Natural killer cell (primary cell): ENCODE measurements at regions not wholly inside any gene's neighbourhood (a gene's known extent, or its start where the extent isn't known, plus 50 kb on each side); places are given as distances from the start of the nearest gene placed in this dataset.
"Not testable (repeated sequence)": the region's sequence is repeated elsewhere in the genome, so short reads cannot be mapped to it uniquely, and the experiment has no call there.

ENCODE experiments used
- ATAC-seq, 3 donors: fragments of 150-1000 bp in 2 of 3; fragments of 200-7000 bp in 1 of 3; cut with Tn5 transposase; 1 replicate in 1 of 3; 2 replicates in 2 of 3; pipeline ENCODE4 v1.10.0; 2021; ENCODE audit warnings: mild to moderate bottlenecking in 2 of 3, moderate library complexity in 2 of 3
- DNase-seq, 2 donors: peaks; one replicate each; pipeline versions ENCODE4 v3.0.0 to v3.0.0-alpha.2; 2013 to 2021; ENCODE audit warnings: mixed read lengths in 1 of 2
- H3K27ac ChIP-seq: one replicate; pipeline ENCODE4 v1.5.1; 2013; ENCODE audit warnings: mild to moderate bottlenecking, low read length
- H3K27me3 ChIP-seq: one replicate; pipeline ENCODE4 v1.6.1; 2013; ENCODE audit warnings: low read length; ENCODE audit not compliant: control insufficient read depth, insufficient read depth
- H3K36me3 ChIP-seq: one replicate; pipeline ENCODE4 v1.6.1; 2013; ENCODE audit warnings: low read length; ENCODE audit not compliant: control insufficient read depth, insufficient read depth
- H3K4me1 ChIP-seq: one replicate; pipeline ENCODE4 v1.6.1; 2013; ENCODE audit warnings: low read length; ENCODE audit not compliant: control insufficient read depth, insufficient read depth
- H3K4me3 ChIP-seq: one replicate; pipeline ENCODE4 v1.5.1; 2013; ENCODE audit warnings: low read length
- H3K9me3 ChIP-seq: one replicate; pipeline ENCODE4 v1.6.1; 2013; ENCODE audit warnings: low read length; ENCODE audit not compliant: control insufficient read depth, insufficient read depth
- H3K27ac Mint-ChIP-seq, 2 donors: one replicate each; pipeline ENCODE4 v1.8.0; 2022; ENCODE audit warnings: mild to moderate bottlenecking in 2 of 2, mixed read lengths in 2 of 2, moderate library complexity in 1 of 2
- H3K27me3 Mint-ChIP-seq, 2 donors: one replicate each; pipeline ENCODE4 v1.8.0; 2022; ENCODE audit warnings: low read depth in 2 of 2, mixed read lengths in 2 of 2
- H3K36me3 Mint-ChIP-seq: one replicate; pipeline ENCODE4 v1.8.0; 2022; ENCODE audit warnings: mixed read lengths
- H3K4me1 Mint-ChIP-seq, 2 donors: one replicate each; pipeline ENCODE4 v1.8.0; 2022; ENCODE audit warnings: mixed read lengths in 2 of 2
- H3K4me3 Mint-ChIP-seq: one replicate; pipeline ENCODE4 v1.8.0; 2022; ENCODE audit warnings: mild to moderate bottlenecking, moderate library complexity, mixed read lengths
- H3K9me3 Mint-ChIP-seq, 2 donors: one replicate each; pipeline ENCODE4 v1.8.0; 2022; ENCODE audit warnings: mixed read lengths in 2 of 2
- WGBS: methylation state at CpG from one replicate; pipeline ENCODE4 v1.1.7; 2013; ENCODE audit warnings: missing lambda C conversion rate; ENCODE audit not compliant: insufficient coverage; 5-methylcytosine and 5-hydroxymethylcytosine counted together
- intact Hi-C: fragments of 100-400 bp; cut with micrococcal nuclease; formaldehyde crosslinking; loops from one replicate; pipeline ENCODE4 v1.14.2; 2022
- TF ChIP-seq, protein P1 (sequence below): fragments of 200-600 bp; IDR thresholded peaks from one replicate; pipeline ENCODE4 v1.8.0; 2022; ENCODE audit warnings: antibody characterized with exemption

DNA sequence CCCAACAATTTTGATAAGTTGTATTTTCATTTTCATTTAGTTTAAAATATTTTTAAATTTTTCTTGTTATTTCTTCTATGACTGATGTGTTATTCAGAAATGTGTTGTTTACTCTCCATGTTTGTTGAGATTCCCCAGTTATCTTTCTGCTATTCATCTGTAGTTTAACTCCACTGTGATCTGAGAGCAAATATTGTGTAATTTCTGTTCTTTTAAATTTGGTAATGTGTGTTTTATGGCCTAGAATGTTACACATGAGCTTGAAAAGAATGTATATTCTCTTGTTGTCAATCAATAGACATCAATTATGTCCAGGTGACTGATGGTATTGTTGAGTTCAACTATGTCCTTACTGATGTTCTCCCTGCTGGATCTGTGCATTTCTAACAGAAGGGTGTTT lies 188.2 kb downstream of the CYP26B1 start:
- Mint-ChIP-seq H3K4me1 (no peaks in the 10 kb centered on the region), H3K9me3 (peaks cover 4 to 5% of the 10 kb centered on the region in 2 donors), H3K27ac (no peak overlapping the region), H3K36me3 (no peaks in the 10 kb centered on the region), H3K4me3 (no peak overlapping the region), H3K27me3 (peaks cover 2 to 7% of the 10 kb centered on the region in 2 donors)
- H3K27ac ChIP-seq = no peak overlapping the region
- ATAC-seq (no peak), DNase-seq (no peak)
- TF ChIP-seq, protein P1, sequence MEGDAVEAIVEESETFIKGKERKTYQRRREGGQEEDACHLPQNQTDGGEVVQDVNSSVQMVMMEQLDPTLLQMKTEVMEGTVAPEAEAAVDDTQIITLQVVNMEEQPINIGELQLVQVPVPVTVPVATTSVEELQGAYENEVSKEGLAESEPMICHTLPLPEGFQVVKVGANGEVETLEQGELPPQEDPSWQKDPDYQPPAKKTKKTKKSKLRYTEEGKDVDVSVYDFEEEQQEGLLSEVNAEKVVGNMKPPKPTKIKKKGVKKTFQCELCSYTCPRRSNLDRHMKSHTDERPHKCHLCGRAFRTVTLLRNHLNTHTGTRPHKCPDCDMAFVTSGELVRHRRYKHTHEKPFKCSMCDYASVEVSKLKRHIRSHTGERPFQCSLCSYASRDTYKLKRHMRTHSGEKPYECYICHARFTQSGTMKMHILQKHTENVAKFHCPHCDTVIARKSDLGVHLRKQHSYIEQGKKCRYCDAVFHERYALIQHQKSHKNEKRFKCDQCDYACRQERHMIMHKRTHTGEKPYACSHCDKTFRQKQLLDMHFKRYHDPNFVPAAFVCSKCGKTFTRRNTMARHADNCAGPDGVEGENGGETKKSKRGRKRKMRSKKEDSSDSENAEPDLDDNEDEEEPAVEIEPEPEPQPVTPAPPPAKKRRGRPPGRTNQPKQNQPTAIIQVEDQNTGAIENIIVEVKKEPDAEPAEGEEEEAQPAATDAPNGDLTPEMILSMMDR = no peak
- no peak overlapping the region for H3K4me3 ChIP-seq
- no peaks in the 10 kb centered on the region for H3K9me3 ChIP-seq
- no peaks in the 10 kb centered on the region for H3K4me1 ChIP-seq
- no peaks in the 10 kb centered on the region for H3K27me3 ChIP-seq
- H3K36me3 ChIP-seq = no peaks in the 10 kb centered on the region
- intact Hi-C loops = no loop called here

DNA sequence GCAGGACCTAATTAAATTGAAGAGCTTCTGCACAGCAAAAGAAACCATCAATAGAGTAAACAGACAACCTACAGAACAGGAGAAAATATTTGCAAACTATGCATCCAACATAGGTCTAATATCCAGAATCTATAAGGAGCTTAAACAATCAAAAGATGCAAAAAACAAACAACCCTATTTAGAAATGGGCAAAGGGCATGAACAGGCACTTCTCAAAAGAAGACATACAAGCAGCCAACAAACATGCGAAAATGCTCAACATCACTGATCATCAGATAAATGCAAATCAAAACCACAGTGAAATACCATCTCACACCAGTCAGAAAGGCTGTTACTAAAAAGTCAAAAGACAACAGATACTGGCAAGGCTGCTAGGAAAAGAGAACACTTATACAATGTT lies 189.2 kb downstream of the CYP26B1 start:
- intact Hi-C loops, H3K4me3 ChIP-seq, H3K9me3 ChIP-seq, H3K36me3 ChIP-seq, H3K4me1 Mint-ChIP-seq, H3K27me3 ChIP-seq, H3K27ac ChIP-seq, H3K4me3 Mint-ChIP-seq, H3K27me3 Mint-ChIP-seq, H3K9me3 Mint-ChIP-seq, H3K4me1 ChIP-seq, H3K36me3 Mint-ChIP-seq, H3K27ac Mint-ChIP-seq, ATAC-seq, DNase-seq: not testable (repeated sequence)
- 100% methylated on average over 1 of the region's 1 CpG for WGBS

DNA sequence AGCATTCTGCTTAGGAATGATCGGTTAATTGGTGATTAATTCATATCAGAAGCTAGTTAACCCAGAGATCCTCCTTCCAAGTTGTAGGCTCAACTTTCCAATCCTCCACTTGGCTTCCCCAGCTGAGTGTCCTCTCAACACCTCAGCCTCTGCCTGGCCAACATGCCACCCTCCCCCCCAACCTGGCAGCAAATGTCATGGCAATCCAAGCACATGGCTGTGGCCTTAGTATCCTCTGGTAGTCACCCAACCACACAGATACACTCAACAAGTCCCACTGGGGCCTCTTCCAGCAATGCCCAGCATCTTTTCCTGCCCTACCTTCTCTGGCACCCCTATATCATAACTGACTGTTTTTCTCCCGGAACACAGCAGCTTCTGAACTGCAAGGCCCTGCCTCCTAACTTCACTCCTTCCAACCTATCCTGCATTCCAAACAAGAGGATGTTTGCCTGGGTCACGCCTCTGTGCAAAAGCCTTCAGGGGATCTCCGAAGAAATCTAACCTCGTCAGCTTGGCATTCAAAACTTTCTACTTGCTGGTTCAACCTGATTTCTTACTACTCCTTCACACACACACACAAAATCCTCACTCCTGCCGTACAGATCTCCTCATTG lies 195.0 kb downstream of the CYP26B1 start:
- no peak overlapping the region for H3K27ac ChIP-seq
- Mint-ChIP-seq H3K27ac (no peak overlapping the region), H3K36me3 (no peaks in the 10 kb centered on the region), H3K27me3 (peaks cover 3 to 8% of the 10 kb centered on the region in 2 donors), H3K4me3 (no peak overlapping the region), H3K4me1 (no peaks in the 10 kb centered on the region), H3K9me3 (peaks cover 2 to 4% of the 10 kb centered on the region in 2 donors)
- DNase-seq = no peak
- TF ChIP-seq, protein P1 = no peak
- no peak overlapping the region for H3K4me3 ChIP-seq
- H3K9me3 ChIP-seq = no peaks in the 10 kb centered on the region
- no peaks in the 10 kb centered on the region for H3K4me1 ChIP-seq
- 85% methylated on average over 6 of the region's 6 CpGs for WGBS
- ATAC-seq = no peak
- no peaks in the 10 kb centered on the region for H3K27me3 ChIP-seq
- intact Hi-C loops = no loop called here
- H3K36me3 ChIP-seq = no peaks in the 10 kb centered on the region

DNA sequence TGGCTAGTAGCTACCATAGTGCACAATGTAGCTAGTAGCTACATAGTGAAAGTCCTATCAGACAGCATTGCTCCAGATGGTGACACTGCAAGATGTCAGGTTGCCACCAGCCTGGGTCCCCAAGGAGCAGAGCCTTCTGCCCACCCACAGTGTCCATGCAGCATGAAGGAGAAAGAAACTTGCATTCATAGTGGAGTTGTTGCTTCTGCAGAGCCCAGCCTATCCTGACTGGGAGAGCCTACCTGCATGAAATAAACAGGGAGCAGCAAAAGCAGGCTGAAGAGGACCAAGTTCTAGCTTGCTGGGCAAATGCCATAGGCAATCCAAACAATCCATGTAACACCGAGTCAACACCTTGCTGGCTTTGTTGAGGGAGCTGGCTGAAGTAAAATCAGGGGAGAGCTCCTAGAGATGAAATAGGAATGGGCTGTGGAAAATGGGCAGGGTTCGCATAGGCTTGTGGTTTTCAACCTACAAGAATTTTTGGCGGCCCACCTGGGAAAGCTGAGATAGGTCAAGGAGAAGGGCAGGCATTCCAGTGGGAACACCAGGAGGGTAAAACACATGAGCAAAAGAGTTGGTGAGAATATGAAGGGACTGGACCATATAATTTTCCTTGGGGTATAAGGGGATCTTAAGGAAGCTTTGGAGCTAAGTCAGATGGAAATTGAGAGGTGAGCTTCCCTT lies 195.8 kb downstream of the CYP26B1 start:
- no peak overlapping the region for H3K4me3 ChIP-seq
- H3K4me1 Mint-ChIP-seq = no peaks in the 10 kb centered on the region
- H3K9me3 Mint-ChIP-seq = peaks cover 2 to 4% of the 10 kb centered on the region in 2 donors
- no peak overlapping the region for H3K27ac ChIP-seq
- peaks cover 3 to 8% of the 10 kb centered on the region in 2 donors for H3K27me3 Mint-ChIP-seq
- H3K36me3 Mint-ChIP-seq = no peaks in the 10 kb centered on the region
- H3K9me3 ChIP-seq = no peaks in the 10 kb centered on the region
- no peak overlapping the region for H3K27ac Mint-ChIP-seq
- no peaks in the 10 kb centered on the region for H3K36me3 ChIP-seq
- WGBS = 91% methylated on average over 3 of the region's 3 CpGs
- no peaks in the 10 kb centered on the region for H3K4me1 ChIP-seq
- ATAC-seq = no peak
- no peak for DNase-seq
- TF ChIP-seq, protein P1 = no peak
- H3K4me3 Mint-ChIP-seq = no peak overlapping the region
- intact Hi-C loops = no loop called here
- H3K27me3 ChIP-seq = no peaks in the 10 kb centered on the region
